NCI-H82 (cell line): ENCODE measurements at regions not wholly inside any gene's neighbourhood (a gene's known extent, or its start where the extent isn't known, plus 50 kb on each side); places are given as distances from the start of the nearest gene placed in this dataset.
"Not testable (repeated sequence)": the region's sequence is repeated elsewhere in the genome, so short reads cannot be mapped to it uniquely, and the experiment has no call there.

Source experiments
- DNase-seq: peaks from one replicate; lab custom pipeline; 2025; lab: John Stamatoyannopoulos, UW

DNA sequence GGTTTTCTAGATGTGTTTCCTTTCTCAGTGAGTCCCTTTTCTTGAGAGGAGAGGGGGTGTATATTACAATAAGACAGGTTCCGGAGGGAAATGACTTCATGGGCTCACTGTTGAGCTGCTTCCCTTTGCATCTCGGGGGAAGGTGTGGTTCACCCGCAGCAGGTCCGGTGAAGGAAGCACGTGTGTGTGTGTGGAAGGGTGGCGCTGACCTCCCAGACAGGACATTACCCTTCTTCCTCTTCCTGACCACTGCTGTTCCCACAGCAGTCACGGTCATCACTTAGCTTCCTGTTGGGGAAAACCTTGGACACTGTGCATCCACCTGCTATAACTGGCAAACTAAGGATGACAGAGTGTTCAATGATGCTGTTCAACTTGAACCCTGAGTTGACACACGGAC lies 83.6 kb downstream of the PLEKHG1 start:
- DNase-seq: no peak

DNA sequence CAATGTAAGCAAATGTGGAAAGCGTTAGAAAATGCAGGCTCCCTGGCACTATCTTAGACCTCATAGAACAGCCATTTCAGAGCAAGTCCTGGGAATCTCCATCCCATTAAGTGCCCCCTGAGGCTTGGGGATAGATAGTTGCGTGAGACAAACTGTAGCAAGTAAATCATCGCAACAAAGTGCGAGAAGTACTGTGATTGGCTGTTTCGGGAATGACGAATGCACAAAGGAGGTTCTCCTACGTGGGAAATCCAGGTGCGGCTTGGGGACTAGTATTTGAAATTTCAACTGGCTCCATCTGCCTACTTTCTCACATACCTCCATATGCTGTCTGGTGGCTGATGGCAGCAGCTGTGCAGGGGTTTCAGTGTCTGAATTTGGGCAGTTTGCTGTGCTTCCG lies 84.5 kb downstream of the PLEKHG1 start:
- no peak for DNase-seq

DNA sequence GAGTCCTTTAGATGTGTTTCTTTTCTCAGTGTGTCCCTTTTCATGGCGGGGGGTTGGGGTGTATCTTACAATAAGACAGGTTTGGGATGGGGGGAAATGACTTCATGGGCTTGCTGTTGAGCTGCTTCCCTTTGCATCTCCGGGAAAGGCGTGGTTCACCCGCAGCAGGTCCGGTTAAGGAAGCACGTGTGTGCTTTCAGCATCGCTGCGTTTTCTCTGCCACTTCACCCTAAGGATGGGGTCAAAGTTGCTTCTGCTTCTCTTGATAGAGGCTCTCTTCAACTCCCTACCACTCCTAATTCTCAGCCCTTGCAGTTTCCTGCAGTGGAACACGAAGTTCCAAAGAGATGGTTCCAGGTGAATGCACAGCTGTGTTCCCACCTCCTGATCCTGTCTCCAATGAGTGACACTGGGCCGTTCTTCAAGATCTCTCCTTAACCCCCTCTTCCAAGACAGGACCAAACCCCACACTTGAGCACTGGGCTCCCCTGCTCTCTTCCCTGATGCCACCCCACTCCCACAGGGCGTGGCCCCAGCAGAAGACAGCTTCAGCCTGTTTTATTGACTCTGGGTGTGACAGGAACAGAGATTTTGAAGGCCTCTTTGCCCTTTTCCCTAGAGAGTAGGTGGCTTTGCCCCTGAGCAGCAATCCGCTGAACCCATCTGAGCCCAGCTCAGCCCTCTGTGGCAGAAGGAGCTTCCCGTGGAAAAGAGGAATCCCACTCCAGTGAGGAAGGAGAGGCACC lies 85.2 kb downstream of the PLEKHG1 start:
- DNase-seq: no peak

DNA sequence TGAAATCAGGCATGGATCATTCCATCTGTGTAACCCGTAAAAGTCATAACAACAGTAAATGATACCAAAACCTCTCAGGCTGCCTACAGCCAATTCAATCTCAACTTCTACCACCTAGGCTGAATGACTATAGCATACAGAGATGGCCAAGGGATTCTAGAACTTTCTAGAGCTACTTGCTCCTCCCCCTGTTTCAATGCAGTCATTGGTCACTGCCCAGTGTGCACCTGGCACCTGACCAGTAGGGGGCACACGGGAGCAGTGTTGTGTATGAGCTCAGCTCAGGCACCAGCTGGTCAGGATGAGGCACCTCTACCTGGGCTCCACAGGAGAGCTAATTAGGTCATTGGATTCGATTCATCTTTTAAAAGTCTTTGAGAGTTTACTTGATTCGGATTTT lies 86.2 kb downstream of the PLEKHG1 start:
- peak; percentile 60 for DNase-seq

DNA sequence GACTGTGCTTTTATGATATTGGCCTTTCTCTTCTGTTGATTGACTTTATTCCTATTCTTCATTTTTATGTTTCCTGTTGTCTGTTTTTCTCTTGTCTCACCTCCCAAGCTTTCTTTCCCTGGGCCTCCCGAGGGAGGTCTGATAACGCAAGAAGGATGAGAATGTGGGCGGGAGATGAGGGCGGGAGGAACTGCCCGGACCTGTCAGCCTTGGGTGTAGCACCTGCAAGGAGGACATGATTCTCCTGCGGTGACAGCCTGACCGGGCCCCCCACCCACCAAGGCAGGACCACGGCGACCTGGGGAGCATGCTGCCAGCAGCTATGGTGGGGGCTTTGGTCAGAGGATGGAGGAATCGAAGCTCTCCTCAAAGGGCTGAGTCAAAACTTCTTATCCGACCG lies 86.9 kb downstream of the PLEKHG1 start:
- no peak for DNase-seq

DNA sequence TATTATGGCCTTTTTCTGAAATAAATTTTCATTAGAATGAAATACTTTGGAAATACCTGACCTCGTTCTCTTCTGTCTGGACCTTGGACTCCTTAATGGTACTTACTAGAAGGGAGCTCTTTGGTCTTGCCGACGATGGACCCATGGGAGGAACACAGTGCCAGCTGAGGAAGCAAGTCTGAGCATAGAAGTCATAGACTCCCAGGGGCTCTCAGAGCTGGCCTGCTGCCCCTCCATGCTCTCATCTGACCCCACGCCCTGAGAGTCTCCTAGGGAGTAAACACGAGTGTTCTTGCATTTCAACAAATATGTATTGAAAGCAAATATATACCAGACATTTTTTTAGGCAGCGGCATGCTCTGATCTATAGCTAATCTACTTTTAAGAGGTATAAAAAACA lies 87.8 kb downstream of the PLEKHG1 start:
- DNase-seq: no peak

DNA sequence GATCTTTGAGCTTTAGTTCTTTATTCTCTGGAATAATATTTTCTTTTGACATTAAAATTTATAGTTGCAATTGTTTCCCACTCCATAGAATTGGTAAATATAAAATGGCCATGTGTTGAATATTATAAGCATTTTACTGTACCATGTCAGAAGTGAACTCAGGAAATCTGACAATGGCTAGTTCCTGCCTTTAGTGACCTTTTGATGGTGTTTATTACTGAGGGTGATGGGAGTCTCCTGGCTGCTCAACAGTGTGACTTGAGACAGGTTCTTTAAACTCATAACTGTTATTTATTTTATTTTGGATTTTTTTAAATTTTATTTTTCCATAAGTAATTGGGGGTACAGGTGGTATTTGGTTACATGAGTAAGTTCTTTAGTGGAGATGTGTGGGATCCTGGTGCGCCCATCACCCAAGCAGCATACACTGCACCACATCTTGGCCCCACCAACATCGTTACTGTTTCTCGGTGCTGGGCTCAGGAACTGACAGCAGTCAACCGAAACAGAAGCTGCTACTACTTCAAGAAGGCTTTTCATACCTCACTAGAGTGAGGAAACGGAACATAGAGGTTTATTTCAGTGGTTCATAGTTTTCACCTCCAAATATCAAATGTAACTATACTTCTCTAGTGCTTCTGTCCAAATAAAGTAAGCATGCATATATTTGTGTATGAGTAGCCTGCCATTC lies 90.4 kb downstream of the PLEKHG1 start:
- no peak for DNase-seq

DNA sequence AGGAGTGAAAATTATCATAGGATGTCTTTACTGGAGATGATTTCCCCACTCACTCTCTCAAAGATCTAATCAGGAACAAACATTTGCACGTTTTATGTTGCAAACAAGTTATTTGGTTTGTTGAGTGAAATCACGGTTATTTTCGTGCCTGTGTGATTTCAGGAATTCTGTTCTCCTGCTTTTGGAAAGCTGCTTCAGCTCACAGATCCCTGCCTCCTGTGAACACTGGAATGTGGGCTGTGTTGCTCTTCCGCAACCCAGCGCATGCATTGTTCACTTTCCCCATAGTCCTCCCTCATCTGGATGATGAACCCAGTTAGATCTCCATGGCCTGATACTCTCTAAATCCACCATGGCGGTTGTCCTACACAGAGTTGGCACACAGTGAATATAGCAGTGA lies 91.0 kb downstream of the PLEKHG1 start:
- no peak for DNase-seq

DNA sequence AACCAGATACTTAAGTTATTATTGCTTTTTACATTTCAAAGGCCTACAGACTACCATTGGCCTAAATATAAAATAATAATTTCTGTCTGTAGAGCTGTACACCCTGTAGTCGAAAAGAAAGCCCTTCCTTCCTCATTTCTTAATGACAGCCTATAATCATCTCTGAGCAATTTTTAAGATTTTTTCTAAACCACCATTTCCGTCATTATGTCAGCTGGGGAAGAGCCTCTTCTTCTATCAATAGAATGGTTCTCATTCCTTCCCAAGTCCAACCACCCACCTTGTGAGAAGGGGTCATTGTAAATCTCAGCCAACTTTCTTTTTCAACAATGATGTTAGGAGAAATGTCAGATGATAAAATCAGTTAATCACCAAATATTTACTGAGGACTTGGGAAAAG lies 91.8 kb downstream of the PLEKHG1 start:
- DNase-seq: no peak

DNA sequence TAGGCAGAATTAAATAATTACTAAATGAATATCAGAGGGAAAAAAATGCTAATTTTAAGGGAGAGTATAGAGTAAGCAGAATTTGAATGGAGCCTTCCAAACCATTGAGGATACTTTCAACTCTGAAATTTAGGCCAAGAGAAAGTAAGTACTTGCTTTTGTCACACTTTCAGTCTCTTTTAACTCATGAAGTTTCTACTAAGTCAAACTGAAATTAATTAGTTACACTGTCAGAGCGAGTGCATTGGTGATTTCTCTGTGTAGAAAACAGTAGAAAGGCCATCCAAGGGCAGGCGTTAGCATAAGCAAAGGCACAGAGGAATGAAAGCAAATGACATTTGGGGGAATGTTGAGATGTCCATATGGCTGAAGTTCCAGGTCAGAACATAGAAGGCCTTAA lies 92.9 kb downstream of the PLEKHG1 start:
- DNase-seq: no peak

DNA sequence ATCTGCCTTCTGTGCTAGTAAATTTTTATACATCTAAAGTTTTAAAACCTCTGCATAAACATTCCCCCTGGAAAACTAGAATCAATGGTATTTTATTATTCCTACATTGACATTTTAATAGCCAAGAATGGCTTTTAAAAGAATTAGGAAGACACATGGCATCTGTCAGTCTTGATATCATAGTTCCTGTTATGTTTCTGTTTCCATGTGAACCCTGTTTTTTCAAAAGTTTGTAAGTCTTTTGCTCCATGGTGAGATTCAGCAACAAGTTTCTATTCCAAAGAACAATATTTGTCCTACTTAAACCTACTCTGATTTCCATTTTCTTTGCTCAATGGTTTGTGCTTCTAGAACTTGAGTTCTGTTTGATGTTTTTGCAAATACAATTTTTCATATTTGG lies 95.2 kb downstream of the PLEKHG1 start:
- DNase-seq: no peak

DNA sequence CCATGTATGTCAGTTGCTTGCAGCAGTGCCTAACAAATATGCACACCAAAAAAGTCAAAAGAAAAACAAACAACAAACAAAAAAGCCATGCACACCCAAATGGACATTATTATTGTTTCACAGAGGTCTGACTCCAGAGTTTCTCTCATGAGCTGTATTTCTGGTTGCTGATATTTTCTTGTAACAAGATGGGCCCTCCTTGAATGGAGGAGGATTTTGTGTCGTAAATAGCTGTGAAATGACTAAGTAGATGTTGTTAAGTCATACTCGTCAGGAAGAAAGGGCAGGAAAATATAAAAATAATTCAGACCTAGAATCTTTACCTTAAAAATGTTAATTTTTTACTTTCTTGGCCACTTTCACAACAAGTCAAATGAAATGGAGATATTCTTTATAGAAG lies 96.0 kb downstream of the PLEKHG1 start:
- DNase-seq: no peak

DNA sequence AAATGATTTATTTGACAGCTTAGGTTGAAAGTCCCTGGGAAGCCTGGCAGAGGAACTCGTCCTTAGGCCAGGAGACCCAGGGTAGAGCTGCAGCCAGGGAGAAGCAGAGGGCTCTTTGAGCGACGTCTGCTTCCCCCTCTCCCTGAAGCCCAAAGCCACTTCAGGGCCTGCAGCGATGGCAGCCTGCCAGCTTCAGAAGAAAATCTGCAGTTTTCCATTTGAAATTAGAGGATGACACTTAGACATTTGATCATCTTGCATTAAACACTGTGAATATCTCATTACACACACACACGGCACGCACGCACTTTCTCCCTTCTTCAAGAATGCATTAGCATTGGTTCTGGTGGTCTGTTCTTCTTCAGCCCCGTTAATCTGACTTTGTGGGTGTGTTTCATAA lies 96.5 kb downstream of the PLEKHG1 start:
- DNase-seq: no peak

DNA sequence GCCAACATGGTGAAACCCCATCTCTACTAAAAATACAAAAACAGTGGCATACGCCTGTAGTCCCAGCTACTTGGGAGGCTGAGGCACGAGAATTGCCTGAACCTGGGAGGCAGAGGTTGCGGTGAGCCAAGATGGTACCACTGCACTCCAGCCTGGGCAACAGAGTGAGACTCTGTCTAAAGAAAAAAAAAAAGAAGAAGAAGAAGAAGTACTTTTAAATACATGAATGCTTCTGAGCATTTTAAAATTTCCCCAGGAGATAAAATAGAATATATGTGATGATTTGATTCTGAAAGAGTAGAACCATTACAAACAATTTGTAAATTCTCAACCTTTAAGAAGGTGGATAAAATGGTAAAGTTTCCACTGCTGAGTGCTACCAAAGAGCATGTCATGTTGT lies 97.2 kb downstream of the PLEKHG1 start:
- not testable (repeated sequence) for DNase-seq

DNA sequence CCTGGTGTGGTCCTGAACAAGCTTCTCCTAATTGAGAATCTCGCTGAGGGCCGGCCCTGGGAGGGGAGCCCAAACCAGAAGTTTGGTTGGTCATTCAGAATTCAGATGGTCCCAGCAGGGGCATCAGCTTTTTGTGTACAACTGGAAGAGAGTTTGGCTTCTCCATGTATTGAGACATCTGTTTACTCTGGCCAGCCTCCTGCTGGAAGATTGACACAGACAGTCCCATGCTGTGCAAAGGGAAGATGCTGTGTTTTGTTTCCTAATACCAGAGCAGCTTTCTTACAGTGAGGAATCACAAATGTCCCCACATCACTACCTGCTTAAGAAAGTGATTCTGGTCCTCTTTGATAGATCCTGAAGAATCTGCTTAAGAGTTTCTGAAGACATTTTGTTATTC lies 97.8 kb downstream of the PLEKHG1 start:
- no peak for DNase-seq

DNA sequence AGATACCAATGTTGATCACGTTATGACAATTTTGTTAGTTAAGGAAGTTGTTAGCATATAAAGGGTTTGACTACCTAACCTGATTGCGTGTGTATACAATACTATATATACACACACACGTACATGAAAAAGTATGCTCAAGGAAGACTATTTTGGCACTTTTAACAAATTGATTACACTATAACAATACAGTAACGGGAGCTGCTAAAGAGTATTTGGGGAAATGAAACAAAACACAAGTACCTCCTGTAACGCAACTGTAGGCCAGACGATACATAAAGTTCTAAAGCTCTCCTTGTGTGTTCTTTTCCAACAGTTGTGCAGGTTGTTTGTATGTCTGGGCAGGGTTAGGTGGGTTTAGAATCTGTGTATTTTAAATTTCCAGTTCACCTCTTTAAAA lies 98.7 kb downstream of the PLEKHG1 start:
- DNase-seq: no peak

DNA sequence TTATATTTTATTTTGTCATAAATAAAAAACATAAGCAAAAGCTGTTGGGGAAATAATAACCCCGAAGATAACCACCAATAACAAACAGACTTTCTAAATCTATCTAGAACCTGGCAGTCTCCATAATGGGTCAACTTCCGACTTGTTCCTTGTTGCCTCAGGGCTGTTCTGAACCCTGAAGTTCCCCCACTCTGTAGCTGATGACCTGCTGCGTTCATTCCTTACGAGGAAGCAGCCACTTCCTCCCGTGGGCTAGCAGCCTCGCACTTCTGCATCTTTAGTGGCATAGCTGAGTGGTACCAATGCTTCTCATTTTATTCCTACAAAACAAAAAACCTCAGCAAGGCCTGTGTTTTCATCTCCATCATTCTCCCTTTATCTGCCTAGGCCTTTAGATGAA lies 103.0 kb downstream of the PLEKHG1 start:
- DNase-seq: no peak

DNA sequence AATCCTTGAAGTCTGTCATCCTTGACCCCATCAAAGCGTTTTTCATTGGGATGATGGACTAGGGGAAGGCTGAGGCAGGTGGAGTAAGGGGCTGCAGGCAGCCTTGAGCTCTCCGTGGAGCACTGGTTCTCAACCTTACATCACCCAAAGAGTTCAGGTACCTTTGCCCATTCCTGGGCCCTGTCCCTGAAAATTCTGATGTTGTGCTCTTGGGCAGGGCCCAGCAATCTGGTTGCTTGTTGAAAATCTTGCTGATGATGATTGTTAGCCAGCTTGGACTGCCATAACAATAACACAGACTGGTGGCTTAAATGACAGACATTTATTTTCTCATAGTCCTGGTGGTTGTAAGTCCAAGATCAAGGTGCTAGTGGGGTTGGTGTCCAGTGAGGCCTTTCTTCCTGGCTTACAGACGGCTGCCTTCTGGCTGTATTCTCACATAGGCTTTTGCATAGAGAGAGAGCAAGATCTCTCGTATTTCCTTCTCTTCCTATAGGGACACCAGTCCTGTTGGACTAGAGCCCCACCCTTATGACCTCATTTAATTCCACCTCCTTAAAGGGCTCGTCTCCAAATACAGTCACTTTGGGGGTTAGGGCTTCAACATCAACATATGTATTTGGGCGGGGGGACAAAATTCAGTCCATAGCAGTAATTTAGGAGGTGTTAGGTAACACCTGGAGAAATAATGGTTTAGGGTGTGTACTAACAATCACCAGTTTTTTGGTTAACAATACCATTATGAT lies 104.9 kb downstream of the PLEKHG1 start:
- DNase-seq: no peak

DNA sequence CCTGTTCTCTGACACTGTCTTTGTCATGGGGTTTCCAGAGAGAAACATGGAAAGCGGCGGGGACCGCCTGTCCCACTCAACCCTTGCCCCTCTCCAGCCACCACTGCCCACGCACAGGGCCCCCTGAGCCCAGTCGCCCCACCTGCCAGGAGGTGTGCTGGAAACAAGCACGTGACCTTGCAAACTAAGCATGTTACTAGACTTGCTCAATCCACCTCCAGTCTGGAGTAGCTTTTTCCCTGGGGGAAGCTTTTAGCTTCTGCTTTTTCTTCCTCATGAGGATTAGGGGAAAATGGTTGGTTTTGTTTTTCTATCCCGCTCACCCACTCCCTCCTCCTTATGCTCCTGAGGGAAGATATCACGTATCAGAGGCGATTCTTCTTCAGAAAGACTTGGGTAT lies 105.7 kb downstream of the PLEKHG1 start:
- DNase-seq: no peak

DNA sequence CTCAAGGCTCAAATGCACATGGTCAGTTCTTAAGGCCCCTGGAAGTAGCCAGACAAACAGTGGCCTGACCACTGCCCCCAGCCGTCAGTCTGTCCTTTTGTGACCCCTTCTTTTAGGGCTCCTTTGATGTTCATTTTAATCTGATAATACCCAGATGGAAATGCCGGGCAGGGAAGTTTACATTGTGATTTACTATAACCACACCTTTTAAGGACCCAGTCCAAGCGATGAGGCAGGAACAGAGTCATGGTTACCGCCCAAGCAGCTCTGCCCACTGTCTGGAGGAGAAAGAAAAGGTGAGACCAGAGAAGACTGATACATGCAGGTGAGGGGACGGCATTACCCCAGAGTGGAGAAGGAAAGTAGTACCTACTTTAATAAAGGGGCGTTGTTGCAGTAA lies 110.6 kb downstream of the PLEKHG1 start:
- DNase-seq: no peak

DNA sequence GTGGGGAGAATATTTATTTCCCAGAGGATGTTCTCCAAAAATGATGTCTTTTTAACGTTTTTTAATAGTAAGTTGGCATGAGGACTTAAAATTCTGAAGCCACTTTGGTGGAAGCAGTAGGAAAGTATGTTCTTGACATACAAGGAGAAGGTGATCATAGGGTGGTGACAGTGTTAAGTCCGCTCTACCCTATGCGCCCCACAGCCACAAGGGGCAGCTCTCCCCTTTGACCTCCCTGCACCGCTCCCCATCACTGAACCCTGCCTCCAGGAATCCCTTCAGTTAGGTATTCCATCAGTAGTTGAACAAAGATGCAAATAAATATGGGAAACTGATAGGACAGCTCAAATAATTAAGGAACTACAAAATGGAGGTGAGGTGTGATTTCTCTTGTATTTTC lies 111.4 kb downstream of the PLEKHG1 start:
- no peak for DNase-seq

DNA sequence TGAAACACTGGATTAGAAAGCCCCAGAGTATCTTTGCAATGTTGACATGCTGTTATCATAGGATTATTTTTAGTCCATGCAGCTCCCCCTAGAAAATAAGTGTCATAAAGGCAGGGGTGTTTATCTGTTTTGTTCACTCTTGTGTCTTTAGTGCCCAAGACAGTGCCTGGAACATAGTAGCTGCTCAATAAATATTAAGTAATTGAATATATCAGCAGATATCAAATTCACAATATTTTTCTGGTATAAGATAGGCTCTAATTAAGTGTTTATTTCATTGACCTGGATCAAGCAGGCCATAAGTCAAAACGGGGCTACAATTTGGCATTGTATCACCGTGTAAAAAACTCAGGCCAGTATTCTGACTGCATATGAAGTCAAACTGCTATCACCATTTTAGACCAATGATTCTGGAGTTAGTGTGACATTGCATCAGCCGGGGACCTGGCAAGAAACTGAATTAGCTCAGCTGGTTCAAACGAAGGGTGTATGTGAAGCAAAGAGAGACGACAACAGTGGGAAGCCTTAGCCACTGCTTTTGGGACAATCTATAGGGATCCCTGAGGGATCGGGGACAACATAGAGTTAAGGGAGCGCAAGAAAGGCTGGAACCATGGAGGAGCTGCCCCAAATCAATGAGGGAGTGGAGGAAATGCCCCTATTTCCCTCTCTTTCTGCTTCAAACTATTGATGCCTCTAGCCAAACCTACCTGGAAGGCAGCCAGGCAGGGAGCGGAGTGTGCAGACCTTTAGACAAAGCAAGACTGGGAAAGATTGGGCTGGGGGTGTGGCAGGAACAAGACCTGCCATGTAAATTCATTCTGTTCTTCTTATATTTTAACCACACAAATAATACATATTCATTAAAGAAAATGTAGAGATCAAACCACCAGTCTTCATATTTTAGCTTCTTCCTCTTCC lies 112.2 kb downstream of the PLEKHG1 start:
- DNase-seq: no peak
